ENCODE measurements at regions not wholly inside any gene's neighbourhood (a gene's known extent, or its start where the extent isn't known, plus 50 kb on each side); places are given as distances from the start of the nearest gene placed in this dataset.

GRCh38 chr5:88144219-88145001 is 124.2 kb downstream of the TMEM161B start:
- DNase-seq = no peak

- no peak for DNase-seq
Measured at GRCh38 chr5:88143693-88144218, 124.9 kb downstream of the TMEM161B start.

- DNase-seq = peak; percentile 30
Measured at GRCh38 chr5:88142886-88143692, 125.6 kb downstream of the TMEM161B start.

- DNase-seq = no peak
Measured at GRCh38 chr5:88142636-88142885, 126.1 kb downstream of the TMEM161B start.

GRCh38 chr5:88140856-88141752 is 127.5 kb downstream of the TMEM161B start:
- peak; percentile 92 for DNase-seq

GRCh38 chr5:88140396-88140855 is 128.2 kb downstream of the TMEM161B start:
- peak; percentile 39 for DNase-seq

GRCh38 chr5:88130211-88130815 is 138.3 kb downstream of the TMEM161B start:
- no peak for DNase-seq

- no peak for DNase-seq
Measured at GRCh38 chr5:88128813-88129212, 139.8 kb downstream of the TMEM161B start.

GRCh38 chr5:88119535-88120125 is 149.0 kb downstream of the TMEM161B start:
- DNase-seq = no peak

- DNase-seq = no peak
Measured at GRCh38 chr5:88118179-88118578, 150.5 kb downstream of the TMEM161B start.

- no peak for DNase-seq
Measured at GRCh38 chr5:88117546-88117945, 151.1 kb downstream of the TMEM161B start.

GRCh38 chr5:88116396-88116795 is 152.2 kb downstream of the TMEM161B start:
- no peak for DNase-seq

GRCh38 chr5:88115211-88115610 is 153.4 kb downstream of the TMEM161B start:
- no peak for DNase-seq

GRCh38 chr5:88113429-88113828 is 155.2 kb downstream of the TMEM161B start:
- no peak for DNase-seq

GRCh38 chr5:88109818-88110217 is 158.8 kb downstream of the TMEM161B start:
- no peak for DNase-seq

- no peak for DNase-seq
Measured at GRCh38 chr5:88108490-88109279, 160.0 kb downstream of the TMEM161B start.

- DNase-seq = no peak
Measured at GRCh38 chr5:88094906-88095496, 173.6 kb downstream of the TMEM161B start.

- DNase-seq = no peak
Measured at GRCh38 chr5:88094403-88094802, 174.2 kb downstream of the TMEM161B start.

GRCh38 chr5:88093765-88094164 is 174.9 kb downstream of the TMEM161B start:
- no peak for DNase-seq

GRCh38 chr5:88092958-88093605 is 175.6 kb downstream of the TMEM161B start:
- DNase-seq = no peak
